Mesenteric fat pad (tissue), 1 donor: ENCODE measurements at regions not wholly inside any gene's neighbourhood (a gene's known extent, or its start where the extent isn't known, plus 50 kb on each side); places are given as distances from the start of the nearest gene placed in this dataset.
A peak's percentile ranks its signal among the peaks of the same experiment; 100 is the strongest.
"Not testable (repeated sequence)": the region's sequence is repeated elsewhere in the genome, so short reads cannot be mapped to it uniquely, and the experiment has no call there.

ENCODE experiments used
- DNase-seq: peaks from one replicate; pipeline ENCODE4 v3.0.0-alpha.2; 2020; ENCODE audit warnings: low spot score
- donor health status: DM: yes; HTN: yes; CAD: no.

GRCh38 chr13:95388420-95389079 is 87.3 kb upstream of the ABCC4 start:
- no peak for DNase-seq

- DNase-seq, result no peak
Observed at GRCh38 chr13:95391362-95391761, 90.1 kb upstream of the ABCC4 start.

- DNase-seq, result no peak
Observed at GRCh38 chr13:95391785-95392184, 90.5 kb upstream of the ABCC4 start.

- no peak for DNase-seq
Observed at GRCh38 chr13:95392597-95392996, 91.3 kb upstream of the ABCC4 start.

- peak; percentile 78 for DNase-seq
Observed at GRCh38 chr13:95403349-95404140, 102.3 kb upstream of the ABCC4 start.

- DNase-seq, result peak; percentile 91
Observed at GRCh38 chr13:95404141-95404882, 103.1 kb upstream of the ABCC4 start.

GRCh38 chr13:95406176-95406575 is 104.9 kb upstream of the ABCC4 start:
- DNase-seq, result no peak

GRCh38 chr13:95411428-95412040 is 110.3 kb upstream of the ABCC4 start:
- no peak for DNase-seq

GRCh38 chr13:95418946-95419345 is 117.7 kb upstream of the ABCC4 start:
- no peak for DNase-seq

GRCh38 chr13:95420501-95420900 is 119.2 kb upstream of the ABCC4 start:
- no peak for DNase-seq

GRCh38 chr13:95426631-95427030 is 125.4 kb upstream of the ABCC4 start:
- no peak for DNase-seq

- not testable (repeated sequence) for DNase-seq
Observed at GRCh38 chr13:95430525-95430924, 122.0 kb upstream of the CLDN10 start.

- DNase-seq, result no peak
Observed at GRCh38 chr13:95432141-95432540, 120.4 kb upstream of the CLDN10 start.

- no peak for DNase-seq
Observed at GRCh38 chr13:95433537-95433936, 119.0 kb upstream of the CLDN10 start.

GRCh38 chr13:95434111-95434510 is 118.4 kb upstream of the CLDN10 start:
- no peak for DNase-seq

- DNase-seq, result no peak
Observed at GRCh38 chr13:95437561-95437960, 115.0 kb upstream of the CLDN10 start.

GRCh38 chr13:95438297-95438696 is 114.2 kb upstream of the CLDN10 start:
- no peak for DNase-seq

- DNase-seq, result no peak
Observed at GRCh38 chr13:95440441-95441088, 112.0 kb upstream of the CLDN10 start.

GRCh38 chr13:95441326-95441725 is 111.2 kb upstream of the CLDN10 start:
- no peak for DNase-seq

GRCh38 chr13:95444006-95444730 is 108.4 kb upstream of the CLDN10 start:
- DNase-seq, result no peak

GRCh38 chr13:95445131-95445530 is 107.4 kb upstream of the CLDN10 start:
- no peak for DNase-seq
